ENCODE measurements at regions not wholly inside any gene's neighbourhood (a gene's known extent, or its start where the extent isn't known, plus 50 kb on each side); places are given as distances from the start of the nearest gene placed in this dataset.

- no peak overlapping the region for H3K4me3 ChIP-seq (ENCODE audit: low read depth in 1 of 2, low read length in 2 of 2)
- no peaks in the 10 kb centered on the region for H3K9me3 ChIP-seq (ENCODE audit: low read length)
- peak overlapping the region; percentile 12 for H3K27ac ChIP-seq (ENCODE audit: low read depth, low read length)
- no peaks in the 10 kb centered on the region for H3K27me3 ChIP-seq (ENCODE audit: control insufficient read depth in 1 of 2, insufficient read depth in 2 of 2, low read length in 2 of 2)
- H3K4me1 ChIP-seq (ENCODE audit: insufficient read depth, low read length): peaks cover 30% of the 10 kb centered on the region
- H3K36me3 ChIP-seq (ENCODE audit: insufficient read depth, low read length): no peaks in the 10 kb centered on the region
- H3K9ac ChIP-seq (ENCODE audit: low read length): no peak overlapping the region
These were observed 53.1 kb upstream of the GNG2 start for GRCh38 chr14:51807356-51807755.
